GM18508 (cell line): ENCODE measurements at regions not wholly inside any gene's neighbourhood (a gene's known extent, or its start where the extent isn't known, plus 50 kb on each side); places are given as distances from the start of the nearest gene placed in this dataset.

Experiments
- ATAC-seq: cut with Tn5 transposase; IDR thresholded peaks from one replicate; pipeline ENCODE4 v1.9.1; 2021; ENCODE audit warnings: moderate number of reproducible peaks; ENCODE audit not compliant: insufficient read depth, unreplicated experiment

DNA sequence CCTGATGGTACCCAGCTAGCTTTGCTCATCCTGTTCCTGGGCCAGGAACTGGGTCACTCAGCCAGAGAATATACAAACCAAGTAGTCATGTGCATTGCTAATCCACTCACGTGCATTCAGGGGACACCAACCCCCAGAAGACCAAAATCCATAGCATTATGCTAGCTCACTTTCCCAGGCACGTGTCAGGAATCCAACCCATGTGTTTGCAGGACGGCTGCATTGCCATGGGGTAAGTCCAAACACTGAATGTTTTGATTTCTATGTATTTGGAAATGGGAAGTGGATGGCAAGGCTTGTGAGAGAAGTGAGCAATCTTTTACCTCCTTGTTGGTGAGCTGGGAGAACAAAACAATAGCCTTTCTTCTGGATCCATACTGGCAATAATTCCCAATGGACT lies 87.1 kb upstream of the FOXN3 start:
- ATAC-seq: no peak

DNA sequence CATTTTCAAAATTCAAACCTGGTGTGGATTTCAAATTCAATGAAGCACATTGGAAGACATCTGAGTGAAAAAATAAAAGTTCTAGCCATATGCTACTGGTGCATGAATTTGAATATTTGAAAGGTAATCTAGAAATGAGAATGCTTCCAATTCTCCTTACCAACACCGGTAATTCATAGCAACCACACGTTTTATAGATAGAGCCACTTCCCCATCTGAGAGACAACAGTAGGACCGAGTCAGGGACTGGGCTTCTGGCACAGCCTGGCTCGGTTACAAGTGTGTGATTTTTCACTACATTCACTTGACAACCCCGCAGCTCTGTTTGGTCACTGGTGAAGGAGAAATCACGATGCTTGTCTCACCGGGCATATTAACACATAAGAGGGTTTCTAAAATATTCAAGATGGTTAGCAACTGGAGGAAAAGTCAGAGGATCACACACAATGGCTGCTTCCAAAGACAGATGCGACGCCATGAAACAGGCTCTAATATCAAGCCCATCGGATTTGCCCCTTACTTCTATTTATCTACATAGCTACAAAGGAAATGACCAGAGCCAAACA lies 86.5 kb upstream of the FOXN3 start:
- ATAC-seq: no peak

DNA sequence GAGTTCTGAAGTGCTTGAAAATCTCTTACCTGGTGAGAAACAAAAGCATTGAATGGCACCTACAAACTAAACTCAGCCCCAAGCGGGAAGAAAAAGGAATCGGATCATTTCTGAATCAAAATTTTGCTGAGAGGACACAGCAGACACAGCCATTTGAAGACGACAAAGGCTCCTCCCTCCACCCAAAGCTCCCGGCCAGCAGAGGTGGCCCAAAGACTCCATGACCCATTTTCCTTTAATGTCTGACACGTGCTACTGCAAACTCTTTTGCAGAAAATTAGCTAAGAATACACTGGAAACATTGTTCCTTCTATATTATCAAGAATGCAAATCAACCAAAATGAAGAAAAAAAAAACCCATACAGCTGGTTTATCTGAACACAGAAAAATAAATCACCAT lies 85.9 kb upstream of the FOXN3 start:
- ATAC-seq: no peak

DNA sequence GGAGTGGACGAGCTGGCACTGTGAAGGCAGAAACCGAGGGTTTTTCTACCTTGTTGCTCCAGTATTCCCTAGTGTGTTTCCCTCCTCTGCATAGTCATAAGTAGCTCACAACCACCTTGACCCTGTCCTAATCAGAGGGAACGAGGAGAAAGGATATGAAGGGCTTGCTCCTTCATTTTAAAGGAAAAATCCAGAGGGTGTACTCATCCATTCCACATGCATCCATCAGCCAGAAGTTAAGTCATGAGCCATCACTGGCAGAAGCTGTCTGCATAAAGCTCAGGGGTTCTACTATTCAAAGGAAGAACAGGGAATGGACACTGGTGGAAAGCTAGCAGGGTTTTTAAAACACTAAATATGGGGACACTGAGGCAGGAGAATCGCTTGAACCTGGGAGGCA lies 84.3 kb upstream of the FOXN3 start:
- ATAC-seq: no peak

DNA sequence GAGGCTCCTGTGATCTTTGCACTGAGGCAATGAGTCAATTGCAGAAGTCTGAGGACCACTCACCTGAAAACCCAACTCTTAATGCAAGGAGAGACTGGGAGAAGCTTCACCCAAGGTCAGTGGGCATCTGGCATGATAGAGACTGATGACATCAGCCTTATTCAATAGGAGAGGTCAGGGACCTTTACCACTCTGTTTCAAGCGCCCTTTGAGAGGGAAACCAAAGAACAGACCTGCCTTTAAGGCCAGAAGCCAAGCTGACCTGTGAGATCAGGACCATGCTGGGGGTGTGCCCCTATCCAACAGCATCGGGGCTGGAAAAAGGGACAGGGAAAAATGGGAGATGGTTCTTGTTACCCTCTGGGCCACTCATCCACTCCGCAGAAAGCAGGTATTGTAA lies 83.3 kb upstream of the FOXN3 start:
- no peak for ATAC-seq

DNA sequence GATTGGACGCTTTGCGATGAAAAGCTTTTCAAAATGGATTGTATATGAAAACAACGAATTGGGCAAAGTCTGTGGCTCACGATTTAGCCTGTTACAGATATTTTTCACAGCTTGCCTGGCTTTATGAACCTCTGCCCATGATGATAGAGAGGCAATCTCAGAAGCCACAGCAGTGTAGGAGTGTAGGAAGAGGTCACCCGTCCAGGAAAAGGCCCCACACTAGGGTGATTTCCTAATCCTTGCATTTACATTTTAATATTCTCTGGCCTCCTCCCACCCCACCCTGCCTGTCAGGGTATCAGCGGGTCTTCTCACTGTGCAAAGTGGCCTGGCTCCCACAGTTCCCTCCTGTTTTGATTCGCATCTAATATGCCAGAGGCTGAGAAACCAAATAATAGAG lies 81.8 kb upstream of the FOXN3 start:
- no peak for ATAC-seq

DNA sequence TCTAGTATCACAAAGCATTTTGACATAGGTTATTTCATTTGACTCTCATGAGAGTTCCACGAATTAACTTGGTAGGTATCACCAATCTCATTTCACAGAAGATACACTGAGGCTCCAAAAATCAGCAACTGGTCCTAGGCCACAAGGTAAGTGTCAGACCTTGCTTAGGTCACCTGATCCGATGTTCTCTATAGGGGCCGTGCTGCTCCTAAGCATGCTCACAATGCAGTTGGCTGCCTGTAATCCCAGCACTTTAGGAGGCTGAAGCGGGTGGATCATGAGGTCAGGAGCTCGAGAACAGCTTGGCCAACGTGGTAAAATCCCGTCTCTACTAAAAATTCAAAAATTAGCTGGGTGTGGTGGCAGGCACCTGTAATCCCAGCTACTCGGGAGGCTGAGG lies 78.7 kb upstream of the FOXN3 start:
- ATAC-seq: no peak

DNA sequence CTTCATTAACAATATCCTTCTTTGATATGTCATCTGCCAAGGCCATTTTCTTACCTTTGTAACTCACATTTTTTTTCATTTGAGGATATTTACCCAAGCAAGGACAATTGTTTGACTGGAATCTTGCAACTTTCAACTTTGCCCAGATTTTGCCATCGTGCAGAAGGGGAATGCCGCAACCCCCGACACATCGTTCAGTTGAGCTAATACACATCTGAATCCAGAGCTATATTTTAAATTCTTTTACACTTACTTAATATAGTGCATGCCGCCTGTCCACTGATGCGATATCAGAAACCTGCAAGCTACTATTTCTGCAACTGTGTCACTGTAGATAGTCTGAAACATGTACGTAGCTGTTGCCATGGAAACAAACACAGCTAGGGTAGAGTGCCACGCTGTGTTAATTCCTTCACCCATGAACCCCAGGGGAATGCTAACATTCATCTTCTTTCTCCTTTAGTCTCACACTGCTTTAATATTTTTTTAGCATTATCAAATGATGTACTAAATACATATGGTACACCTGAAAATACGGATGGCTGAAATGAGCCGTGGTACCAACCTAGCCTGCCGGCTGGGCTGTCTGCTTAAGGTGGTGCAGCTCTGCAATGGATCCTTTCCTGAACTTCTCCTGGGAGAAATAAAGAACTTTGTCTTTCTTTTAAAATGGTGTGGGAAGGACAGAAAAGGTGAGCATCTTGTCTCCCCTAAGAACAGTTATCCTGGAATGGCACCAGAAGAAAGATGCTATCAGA lies 77.0 kb upstream of the FOXN3 start:
- ATAC-seq: peak; percentile 65

DNA sequence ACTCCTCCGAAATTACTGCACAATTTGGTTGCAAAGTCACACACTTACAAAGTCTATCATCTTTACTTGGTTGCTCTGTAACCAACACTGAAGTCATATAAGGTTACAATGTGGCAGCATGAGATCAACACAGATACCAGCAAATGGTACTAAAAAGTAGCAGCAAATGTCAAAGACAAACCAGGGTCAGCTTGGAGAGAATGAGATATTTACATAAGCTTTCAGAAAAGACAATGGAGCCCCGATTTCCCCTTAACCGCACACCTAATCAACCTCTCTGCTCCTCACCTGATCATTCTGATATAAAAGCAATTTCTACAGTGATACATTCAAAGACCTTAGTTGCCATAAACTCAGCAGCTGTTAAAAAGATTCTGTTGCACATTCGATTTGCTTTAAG lies 76.4 kb upstream of the FOXN3 start:
- ATAC-seq: no peak

DNA sequence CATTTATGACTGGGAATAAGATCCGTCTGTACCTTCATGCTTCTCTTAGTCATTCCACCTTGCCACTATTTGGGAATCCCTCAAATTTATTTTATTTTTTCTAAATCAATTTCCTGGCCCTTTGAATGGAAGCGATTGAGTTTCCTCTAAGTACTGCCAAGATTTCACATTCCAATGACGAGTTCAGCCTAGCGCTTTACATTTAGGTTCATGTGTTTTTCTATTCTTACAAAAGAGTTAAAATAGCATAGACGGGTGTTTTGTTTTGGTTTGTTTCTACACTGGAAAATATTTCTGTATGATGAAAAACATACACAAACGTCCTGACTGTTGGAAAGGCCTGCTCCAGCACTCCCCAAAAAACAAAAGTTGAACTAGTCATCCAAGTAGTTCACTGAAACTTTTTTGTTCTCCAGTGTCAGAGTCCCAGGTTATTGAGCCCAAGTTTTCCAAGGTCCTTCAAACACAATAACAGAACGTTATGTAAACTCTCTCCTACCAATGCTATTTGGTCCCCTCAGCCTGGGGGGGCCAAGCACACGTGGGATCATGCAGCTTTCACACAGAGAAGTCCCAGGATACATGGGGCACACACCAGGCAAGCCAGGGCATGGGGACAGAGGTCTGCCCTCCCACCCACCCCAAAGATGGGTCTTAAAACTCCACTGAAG lies 74.8 kb upstream of the FOXN3 start:
- ATAC-seq: no peak

DNA sequence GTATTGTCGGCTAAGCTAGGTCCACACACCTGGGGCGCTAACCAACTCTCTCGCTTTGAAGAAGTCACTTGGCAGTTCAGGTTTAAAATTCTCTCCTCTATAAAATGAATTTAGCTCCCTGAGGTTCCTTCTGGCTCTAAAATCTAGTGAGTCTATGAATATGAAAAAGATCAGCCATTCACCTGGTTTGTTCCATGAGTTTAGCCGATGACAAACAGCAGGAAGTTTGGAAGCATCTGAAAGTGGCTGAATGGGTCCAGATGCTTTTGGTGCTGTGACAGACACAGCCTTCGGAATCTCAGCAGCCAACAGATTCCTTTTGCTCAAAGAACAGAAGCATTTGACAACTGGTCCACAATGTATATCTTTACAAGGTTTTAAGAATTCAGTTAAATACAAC lies 73.4 kb upstream of the FOXN3 start:
- no peak for ATAC-seq

DNA sequence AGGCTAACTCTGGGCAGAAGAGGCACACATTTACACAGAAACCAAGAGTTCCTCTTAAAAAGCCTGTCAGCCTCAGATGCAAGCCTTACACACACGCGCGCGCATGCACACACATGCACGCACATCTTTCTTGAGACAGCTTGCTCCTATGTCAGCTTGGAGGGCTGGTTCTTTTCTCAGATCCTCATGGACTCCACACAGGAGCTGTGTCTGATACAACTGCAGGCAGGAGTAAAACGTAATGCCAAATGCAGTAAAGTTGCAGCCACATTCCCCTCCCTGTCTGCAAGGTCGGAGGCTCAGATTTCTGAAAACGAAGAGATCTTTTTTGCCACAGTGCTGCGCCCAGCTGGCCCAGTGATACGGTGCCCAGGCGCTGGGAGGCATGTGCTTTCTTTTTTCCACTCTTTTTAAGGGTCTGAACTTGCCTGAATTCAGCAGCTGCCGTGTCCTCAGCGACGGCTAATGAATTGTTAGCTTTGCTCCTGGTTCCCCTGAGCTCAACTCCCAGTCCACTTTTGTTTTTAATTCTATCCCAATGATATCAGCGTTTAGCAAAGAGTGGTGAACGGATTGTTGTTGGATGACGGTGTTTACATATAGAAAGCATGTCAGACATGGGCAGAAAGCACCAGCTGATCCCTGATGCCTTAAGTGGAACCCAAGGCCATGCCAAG lies 72.9 kb upstream of the FOXN3 start:
- no peak for ATAC-seq

DNA sequence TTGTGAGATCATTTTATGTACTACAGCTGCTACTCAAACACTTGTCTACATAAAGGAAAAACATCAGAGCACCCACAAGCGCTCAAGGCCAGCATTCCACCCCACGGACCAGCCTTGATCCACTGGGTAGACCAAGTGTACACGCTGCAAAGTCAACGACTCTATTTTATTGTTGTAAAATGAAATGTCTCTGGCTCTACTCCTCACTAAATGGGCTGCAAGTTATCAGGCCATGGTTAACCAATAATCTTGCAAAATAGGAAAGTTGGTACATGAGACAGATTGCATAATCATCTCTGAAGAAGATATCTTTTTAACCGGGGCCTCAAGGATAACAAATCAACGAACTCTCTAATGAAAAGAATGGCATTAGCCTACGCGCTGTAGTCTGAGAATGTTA lies 69.9 kb upstream of the FOXN3 start:
- no peak for ATAC-seq

DNA sequence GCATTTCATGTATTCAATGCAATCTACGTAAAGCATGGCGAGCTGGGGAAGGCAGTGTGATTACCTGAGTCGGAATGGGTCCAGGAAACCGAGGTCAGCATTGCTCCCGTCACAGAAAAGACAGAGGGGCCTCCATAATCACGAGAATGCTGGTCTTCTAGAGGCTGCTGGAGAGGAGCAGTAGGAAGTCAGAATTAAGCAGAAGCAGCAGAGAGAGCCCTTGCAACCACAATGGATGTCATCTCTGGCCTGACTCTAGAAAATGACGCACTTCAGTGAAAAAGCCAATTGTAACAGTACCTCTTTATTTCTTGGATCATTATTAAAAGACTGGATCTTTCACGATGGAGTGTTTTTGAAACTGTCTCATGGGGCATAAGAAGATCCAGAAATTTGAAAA lies 69.5 kb upstream of the FOXN3 start:
- no peak for ATAC-seq

DNA sequence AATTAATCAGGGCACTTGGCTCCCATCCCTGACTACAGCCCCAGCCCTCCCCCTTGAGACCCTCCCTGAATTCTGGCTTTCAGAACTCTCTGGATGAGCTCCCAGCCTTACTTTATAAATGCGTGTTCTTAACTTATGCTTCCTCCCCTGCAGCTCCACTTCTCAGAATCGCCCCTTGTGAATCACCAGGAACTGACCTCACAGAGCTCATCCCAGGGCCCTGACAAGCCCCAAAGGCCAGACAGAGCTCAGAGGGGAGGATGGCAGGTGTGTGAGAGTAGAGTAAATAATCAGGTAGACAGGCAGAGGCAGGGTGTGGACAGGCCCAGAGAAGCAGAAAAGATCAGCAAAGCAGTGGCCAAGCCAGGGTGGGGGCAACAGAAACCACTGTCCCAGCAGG lies 68.2 kb upstream of the FOXN3 start:
- ATAC-seq: no peak

DNA sequence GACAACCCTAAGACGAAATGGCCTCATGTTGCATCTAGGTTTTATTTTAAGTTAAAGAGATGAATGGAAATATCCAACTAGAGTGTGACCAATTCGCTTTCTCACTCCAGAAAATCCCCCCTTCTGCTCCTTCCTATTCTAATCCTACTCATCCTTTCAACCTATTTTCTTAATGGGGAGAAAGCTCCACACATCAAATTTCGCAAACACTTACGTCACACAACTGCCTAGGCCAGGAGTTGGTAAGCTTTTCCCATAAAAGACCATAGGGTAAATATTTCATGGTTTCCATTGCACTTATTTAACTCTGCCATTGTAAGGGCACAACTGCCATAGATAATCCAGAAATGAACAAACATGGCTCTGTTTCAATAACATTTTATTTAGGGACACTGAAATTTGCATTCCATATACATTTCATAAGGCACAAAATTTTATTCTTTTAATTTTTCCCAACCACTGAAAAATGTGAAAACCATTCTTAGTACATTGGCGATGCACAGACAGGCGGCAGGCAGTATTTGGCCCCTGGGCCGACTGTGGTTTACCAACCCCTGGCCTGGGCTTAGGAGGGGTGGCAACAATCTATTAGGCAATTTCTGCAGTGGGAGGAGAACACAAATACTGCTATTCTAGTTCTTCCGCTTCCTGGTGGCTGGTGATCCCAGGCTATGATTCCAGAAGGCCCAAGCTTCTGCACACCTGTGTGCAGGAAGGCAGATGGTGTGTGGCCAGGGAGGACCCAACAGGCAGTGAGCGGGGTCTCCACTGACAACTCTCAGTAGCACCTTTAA lies 67.2 kb upstream of the FOXN3 start:
- no peak for ATAC-seq

DNA sequence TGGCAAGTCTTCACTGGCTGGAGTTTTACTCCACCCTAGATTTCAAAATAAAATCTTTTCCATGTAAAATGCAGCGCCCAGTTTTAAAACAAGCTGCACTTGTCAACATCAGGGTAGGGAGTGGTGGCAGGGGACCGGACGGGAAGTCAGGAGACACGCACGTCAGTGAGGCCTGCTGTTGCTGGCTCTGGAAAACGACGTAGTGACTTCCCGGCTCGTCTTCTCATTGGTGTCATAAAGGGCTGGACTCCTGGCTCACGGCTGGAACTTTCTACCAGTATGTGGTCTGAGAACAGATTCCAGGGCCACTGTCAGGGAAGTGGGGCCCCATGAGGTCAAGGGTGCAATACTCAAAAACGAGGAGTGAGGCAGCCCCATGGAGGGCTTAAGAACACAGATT lies 64.2 kb upstream of the FOXN3 start:
- ATAC-seq: no peak

DNA sequence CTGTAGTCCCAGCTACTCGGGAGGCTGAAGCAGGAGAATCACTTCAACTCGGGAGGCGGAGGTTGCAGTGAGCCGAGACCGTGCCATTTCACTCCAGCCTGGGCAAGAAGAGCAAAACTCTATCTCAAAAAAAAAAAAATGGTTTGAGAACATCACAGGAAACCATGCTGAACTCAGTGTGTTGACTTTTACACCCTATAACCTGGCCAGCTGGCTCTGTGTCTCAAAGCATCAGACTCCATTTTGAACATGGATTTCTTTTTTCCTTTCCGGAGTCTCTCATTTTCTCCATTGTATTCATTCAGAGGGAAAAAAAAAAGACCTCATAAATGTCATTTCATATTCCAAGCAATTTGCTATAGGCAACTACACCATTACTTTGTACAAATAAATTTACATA lies 63.2 kb upstream of the FOXN3 start:
- no peak for ATAC-seq

DNA sequence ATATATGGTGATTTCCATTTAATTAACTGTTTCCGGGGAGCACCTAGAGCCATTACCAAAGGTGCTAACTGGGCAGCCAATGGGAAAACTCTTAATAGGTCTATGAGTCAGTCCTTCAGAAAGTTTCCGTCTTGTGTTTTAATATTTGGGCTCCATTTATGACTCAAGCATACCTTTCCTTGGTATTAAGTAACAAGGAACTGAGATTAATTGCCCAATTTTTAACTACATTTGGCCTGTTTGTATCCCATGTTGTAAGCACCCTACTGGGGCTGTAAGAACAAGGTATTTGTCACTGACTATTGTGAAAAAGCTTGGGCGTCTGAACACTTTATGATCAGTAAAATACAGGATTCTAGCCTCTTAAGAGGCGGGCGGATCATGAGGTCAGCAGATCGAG lies 62.8 kb upstream of the FOXN3 start:
- ATAC-seq: no peak

DNA sequence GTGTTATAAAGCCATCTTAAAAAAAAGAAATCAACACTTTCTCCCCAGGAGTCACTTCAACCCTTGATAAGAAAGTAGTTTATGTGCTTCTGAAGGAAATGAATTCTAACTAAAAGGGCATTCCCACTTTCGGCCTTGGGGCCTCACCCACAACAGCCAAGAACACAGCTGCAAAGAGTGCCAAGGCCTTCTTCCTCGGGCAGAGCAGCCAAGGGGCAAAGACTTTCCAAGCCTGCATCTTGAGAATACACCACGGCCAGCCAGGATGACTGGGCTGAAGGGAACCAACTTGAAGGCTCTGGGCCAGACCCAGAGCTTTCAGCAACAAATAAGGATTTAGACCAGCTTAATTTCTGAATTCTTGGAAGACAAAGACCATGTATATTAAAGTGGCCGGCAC lies 60.4 kb upstream of the FOXN3 start:
- ATAC-seq: no peak
